ENCODE measurements at regions not wholly inside any gene's neighbourhood (a gene's known extent, or its start where the extent isn't known, plus 50 kb on each side); places are given as distances from the start of the nearest gene placed in this dataset.

DNA sequence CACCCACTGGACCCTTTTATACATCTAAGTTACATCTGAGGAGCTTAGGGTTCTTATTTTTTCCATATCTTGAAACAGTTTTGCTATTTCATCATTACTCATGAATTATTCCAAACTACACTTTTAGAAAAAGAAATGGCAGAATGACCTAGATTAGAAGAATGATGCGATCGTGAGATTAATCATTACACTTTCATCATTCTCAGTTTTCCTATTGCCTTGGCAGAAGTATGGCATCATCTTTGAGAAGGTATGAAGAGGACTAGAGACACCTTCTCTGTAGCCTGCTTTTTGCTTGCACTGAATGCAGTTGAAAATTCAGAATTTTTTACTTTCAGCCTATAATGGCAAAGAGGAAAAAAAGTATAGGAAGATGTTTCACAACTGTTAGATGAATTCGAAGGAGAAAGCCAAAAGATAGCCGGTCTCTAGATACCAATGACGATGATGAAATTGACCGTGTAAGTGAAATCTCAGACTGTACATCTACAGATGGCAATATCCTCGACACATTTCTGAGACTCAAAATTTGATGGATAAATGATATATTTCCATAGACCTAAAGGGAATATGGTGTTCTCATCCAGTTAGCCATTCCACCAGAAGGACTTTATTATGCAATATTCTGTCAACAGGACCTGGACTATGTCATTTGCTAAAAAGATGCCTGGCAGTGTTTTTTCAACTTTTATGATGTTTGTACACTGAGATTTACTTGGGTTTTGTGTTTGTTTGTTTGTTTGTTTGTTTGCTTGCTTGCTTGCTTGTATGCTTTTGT is 191.8 kb downstream of the TOMM20 start:
- TF ChIP-seq, protein P1, sequence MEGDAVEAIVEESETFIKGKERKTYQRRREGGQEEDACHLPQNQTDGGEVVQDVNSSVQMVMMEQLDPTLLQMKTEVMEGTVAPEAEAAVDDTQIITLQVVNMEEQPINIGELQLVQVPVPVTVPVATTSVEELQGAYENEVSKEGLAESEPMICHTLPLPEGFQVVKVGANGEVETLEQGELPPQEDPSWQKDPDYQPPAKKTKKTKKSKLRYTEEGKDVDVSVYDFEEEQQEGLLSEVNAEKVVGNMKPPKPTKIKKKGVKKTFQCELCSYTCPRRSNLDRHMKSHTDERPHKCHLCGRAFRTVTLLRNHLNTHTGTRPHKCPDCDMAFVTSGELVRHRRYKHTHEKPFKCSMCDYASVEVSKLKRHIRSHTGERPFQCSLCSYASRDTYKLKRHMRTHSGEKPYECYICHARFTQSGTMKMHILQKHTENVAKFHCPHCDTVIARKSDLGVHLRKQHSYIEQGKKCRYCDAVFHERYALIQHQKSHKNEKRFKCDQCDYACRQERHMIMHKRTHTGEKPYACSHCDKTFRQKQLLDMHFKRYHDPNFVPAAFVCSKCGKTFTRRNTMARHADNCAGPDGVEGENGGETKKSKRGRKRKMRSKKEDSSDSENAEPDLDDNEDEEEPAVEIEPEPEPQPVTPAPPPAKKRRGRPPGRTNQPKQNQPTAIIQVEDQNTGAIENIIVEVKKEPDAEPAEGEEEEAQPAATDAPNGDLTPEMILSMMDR (conservative IDR thresholded peaks at IDR 0.05): no peak
- no peaks in the 10 kb centered on the region for H3K27me3 ChIP-seq (ENCODE audit: insufficient read depth, low read length)
- no peak overlapping the region for H3K23ac ChIP-seq (ENCODE audit: insufficient read length, low read depth, low read length)
- no CpG with 5 or more reads among the region's 7 CpGs for WGBS (ENCODE audit: extremely low coverage, insufficient read length, low lambda C conversion rate)
- no peaks in the 10 kb centered on the region for H3K23me2 ChIP-seq (ENCODE audit: insufficient read length, low read depth, low read length, poor library complexity, severe bottlenecking)
- H3K27me3 Mint-ChIP-seq (ENCODE audit: low read depth): no peaks in the 10 kb centered on the region; the same call in 1 of the 2 replicates
- H2BK15ac ChIP-seq (ENCODE audit: low read depth, low read length): no peak overlapping the region
- no peak overlapping the region for H2BK12ac ChIP-seq (ENCODE audit: insufficient read length, low read depth, low read length)
- H3K14ac ChIP-seq (ENCODE audit: insufficient read depth, low read length): no peak overlapping the region
- H4K20me1 ChIP-seq (ENCODE audit: control insufficient read depth, insufficient read depth, insufficient read length): no peaks in the 10 kb centered on the region
- no peak overlapping the region for H2BK20ac ChIP-seq (ENCODE audit: low read depth, low read length, poor library complexity, severe bottlenecking)
- no peaks in the 10 kb centered on the region for H3K79me2 ChIP-seq (ENCODE audit: insufficient read depth, low read length)
- H3K4me3 Mint-ChIP-seq: no peak overlapping the region
- no peak overlapping the region for H4K5ac ChIP-seq (ENCODE audit: insufficient read length, low read depth, low read length)
- no peak overlapping the region for H2BK5ac ChIP-seq (ENCODE audit: insufficient read length, low read length)
- H3T11ph ChIP-seq (ENCODE audit: low read length): no peak overlapping the region
- no peaks in the 10 kb centered on the region for H3K9me3 Mint-ChIP-seq
- H3K56ac ChIP-seq (ENCODE audit: insufficient read length, low read depth, low read length): no peak overlapping the region
- DNase-seq: no peak
- H3K4me1 ChIP-seq (ENCODE audit: insufficient read depth, low read length): peaks cover under 1% of the 10 kb centered on the region; the same call in 1 of the 2 replicates
- H3K4me1 Mint-ChIP-seq: peaks cover 11 to 14% of the 10 kb centered on the region in 2 experiments
- no peak overlapping the region for H4K91ac ChIP-seq (ENCODE audit: insufficient read length, low read depth, low read length)
- no peak overlapping the region for H3K18ac ChIP-seq (ENCODE audit: insufficient read length, low read depth, low read length)
- H3K4ac ChIP-seq (ENCODE audit: low read depth, low read length): no peak overlapping the region
- no peaks in the 10 kb centered on the region for H3K36me3 Mint-ChIP-seq (ENCODE audit: insufficient read depth in 1 of 3, low read depth in 3 of 3)
- no peak overlapping the region for H2AFZ ChIP-seq (ENCODE audit: low read length)
- H3K9ac ChIP-seq (ENCODE audit: extremely low read depth, insufficient read length, low read length): no peak overlapping the region
- H3K27ac ChIP-seq (ENCODE audit: insufficient read length, low read depth, low read length): no peak overlapping the region
- H3K9me3 ChIP-seq (ENCODE audit: control insufficient read depth, low read depth, low read length): no peaks in the 10 kb centered on the region
- no peak overlapping the region for H2BK120ac ChIP-seq (ENCODE audit: low read depth, low read length, poor library complexity, severe bottlenecking)
- H3K79me1 ChIP-seq (ENCODE audit: insufficient read depth, low read depth, low read length, poor library complexity, severe bottlenecking): no peaks in the 10 kb centered on the region
- H2AK5ac ChIP-seq (ENCODE audit: insufficient read length, low read length): no peak overlapping the region
- H4K8ac ChIP-seq (replicated peaks; ENCODE audit: insufficient read length, low read depth, low read length): no peak overlapping the region
- no peak overlapping the region for H3K4me2 ChIP-seq (ENCODE audit: insufficient read depth, insufficient read length, low read length)
- H3K27ac Mint-ChIP-seq: no peak overlapping the region

Measured in H9 (cell line).